Fibroblast of pulmonary artery (primary cell): ENCODE measurements at regions not wholly inside any gene's neighbourhood (a gene's known extent, or its start where the extent isn't known, plus 50 kb on each side); places are given as distances from the start of the nearest gene placed in this dataset.
A peak's percentile ranks its signal among the peaks of the same experiment; 100 is the strongest.
"Not testable (repeated sequence)": the region's sequence is repeated elsewhere in the genome, so short reads cannot be mapped to it uniquely, and the experiment has no call there.

Experiments
- DNase-seq: peaks from one replicate; pipeline ENCODE4 v3.0.0-alpha.2; 2010; ENCODE audit warnings: low read depth
- H3K4me3 ChIP-seq: replicated peaks from 2 replicates; pipeline ENCODE4 v1.5.1; 2011; ENCODE audit warnings: low read depth, mild to moderate bottlenecking, control low read depth, low read length, moderate library complexity
- TF ChIP-seq, protein P1 (sequence below): IDR thresholded peaks from 2 replicates; pipeline ENCODE4 v1.5.1; 2011; ENCODE audit warnings: mild to moderate bottlenecking, control low read depth, low read length, inconsistent platforms; ENCODE audit errors: missing control alignments

DNA sequence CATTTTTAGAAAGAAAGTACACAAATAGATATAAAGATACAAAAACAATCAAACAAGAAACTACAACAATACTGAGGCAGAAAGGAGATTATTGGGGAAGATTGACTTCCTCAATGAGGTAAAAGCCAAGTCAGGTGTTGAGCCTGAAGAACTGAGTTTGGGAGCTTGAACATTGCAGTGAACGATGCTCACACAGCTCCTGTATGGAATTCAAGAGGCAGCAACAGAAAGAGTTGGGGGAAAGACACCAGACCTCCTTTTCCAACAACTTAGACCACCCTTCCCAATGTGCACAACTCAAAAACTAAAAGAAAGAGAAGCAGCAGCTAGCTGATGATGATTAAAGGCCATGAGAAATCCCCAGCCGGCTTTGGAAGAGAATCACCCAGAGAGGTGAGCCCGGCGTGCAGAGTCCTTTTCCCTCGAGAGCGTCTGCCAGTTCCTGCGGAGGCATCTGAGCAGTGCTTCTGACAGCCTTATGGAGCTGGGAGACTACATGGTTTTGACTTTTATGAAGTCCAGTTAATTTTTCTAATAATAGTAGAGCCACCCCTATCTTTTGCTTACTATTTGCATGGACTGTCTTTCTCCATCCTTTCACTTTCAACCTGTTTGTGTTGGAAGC lies 106.9 kb upstream of the RFX8 start:
- TF ChIP-seq, protein P1, sequence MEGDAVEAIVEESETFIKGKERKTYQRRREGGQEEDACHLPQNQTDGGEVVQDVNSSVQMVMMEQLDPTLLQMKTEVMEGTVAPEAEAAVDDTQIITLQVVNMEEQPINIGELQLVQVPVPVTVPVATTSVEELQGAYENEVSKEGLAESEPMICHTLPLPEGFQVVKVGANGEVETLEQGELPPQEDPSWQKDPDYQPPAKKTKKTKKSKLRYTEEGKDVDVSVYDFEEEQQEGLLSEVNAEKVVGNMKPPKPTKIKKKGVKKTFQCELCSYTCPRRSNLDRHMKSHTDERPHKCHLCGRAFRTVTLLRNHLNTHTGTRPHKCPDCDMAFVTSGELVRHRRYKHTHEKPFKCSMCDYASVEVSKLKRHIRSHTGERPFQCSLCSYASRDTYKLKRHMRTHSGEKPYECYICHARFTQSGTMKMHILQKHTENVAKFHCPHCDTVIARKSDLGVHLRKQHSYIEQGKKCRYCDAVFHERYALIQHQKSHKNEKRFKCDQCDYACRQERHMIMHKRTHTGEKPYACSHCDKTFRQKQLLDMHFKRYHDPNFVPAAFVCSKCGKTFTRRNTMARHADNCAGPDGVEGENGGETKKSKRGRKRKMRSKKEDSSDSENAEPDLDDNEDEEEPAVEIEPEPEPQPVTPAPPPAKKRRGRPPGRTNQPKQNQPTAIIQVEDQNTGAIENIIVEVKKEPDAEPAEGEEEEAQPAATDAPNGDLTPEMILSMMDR: no peak
- no peak overlapping the region for H3K4me3 ChIP-seq
- no peak for DNase-seq

DNA sequence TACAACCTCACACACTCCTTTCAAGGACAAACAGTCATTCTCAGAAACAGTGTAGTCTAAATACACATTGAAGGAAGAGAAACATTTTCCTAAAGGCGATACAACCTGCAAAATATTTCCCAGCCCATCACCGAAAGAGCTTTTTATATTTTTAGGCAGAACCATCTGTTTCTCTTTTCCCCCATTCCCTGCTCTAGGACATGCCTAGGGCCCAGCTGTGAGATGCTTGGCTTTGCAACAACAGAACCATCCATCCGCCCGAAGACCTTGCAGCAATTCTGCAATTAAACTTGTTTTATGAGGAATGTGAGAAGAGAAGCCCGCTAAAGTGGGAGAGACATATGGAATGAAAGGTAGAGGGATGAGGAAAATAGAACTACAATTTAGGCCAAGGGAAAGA lies 105.6 kb upstream of the RFX8 start:
- no peak for DNase-seq
- H3K4me3 ChIP-seq: no peak overlapping the region
- TF ChIP-seq, protein P1: no peak

- DNase-seq: no peak
- no peak overlapping the region for H3K4me3 ChIP-seq
- TF ChIP-seq, protein P1: no peak
These were observed 103.8 kb upstream of the RFX8 start for GRCh38 chr2:101578671-101579070.

- DNase-seq: not testable (repeated sequence)
These were observed 103.2 kb upstream of the RFX8 start for GRCh38 chr2:101578135-101578534.

GRCh38 chr2:101577173-101577572 lies 102.3 kb upstream of the RFX8 start:
- no peak overlapping the region for H3K4me3 ChIP-seq
- TF ChIP-seq, protein P1: no peak
- peak; percentile 4 for DNase-seq

More at GRCh38 chr2:101578135-101578534, 103.2 kb upstream of the RFX8 start:
- H3K4me3 ChIP-seq: not testable (repeated sequence)

GRCh38 chr2:101574622-101575021 lies 99.7 kb upstream of the RFX8 start:
- H3K4me3 ChIP-seq: no peak overlapping the region
- DNase-seq: no peak
- TF ChIP-seq, protein P1: no peak

GRCh38 chr2:101571951-101572350 lies 97.0 kb upstream of the RFX8 start:
- no peak for DNase-seq
- TF ChIP-seq, protein P1: no peak
- H3K4me3 ChIP-seq: no peak overlapping the region
